ENCODE measurements at regions not wholly inside any gene's neighbourhood (a gene's known extent, or its start where the extent isn't known, plus 50 kb on each side); places are given as distances from the start of the nearest gene placed in this dataset.

DNA sequence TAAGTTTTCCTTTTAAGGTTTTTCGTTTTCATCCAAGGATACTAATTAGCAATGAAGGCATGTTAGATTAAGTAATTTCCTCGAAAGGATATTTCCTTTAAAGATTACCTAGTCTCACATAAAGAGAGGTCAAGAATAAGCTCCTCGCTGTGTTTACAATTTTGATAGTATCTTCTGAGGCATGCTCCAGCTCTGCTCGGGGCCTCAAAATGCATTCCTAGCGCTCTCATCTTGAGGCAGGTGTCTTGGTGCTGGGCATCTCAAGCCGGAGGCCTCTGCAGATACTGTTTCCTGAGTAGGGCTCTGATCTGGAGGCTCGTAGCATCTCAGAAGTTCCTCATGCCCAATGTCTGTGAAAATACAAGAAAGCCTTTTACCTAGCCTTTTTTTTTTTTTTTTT is 128.6 kb upstream of the SNX19 start:
- Histone ChIP-seq H3K4me3 (IDR thresholded peaks at IDR 0.05; ENCODE audit: insufficient read depth, low read depth, low read length) (no peak overlapping the region), H3K27me3 (ENCODE audit: insufficient read depth, low read depth) (no peaks in the 10 kb centered on the region), H3K36me3 (ENCODE audit: insufficient read depth) (no peaks in the 10 kb centered on the region), H2AFZ (ENCODE audit: low read depth) (no peak overlapping the region), H3K9ac (no peak overlapping the region), H3K4me2 (no peak overlapping the region), H3K79me2 (ENCODE audit: insufficient read depth, low read depth) (no peaks in the 10 kb centered on the region), H3K27ac (no peak overlapping the region), H3K4me1 (ENCODE audit: low read depth, poor library complexity, severe bottlenecking) (no peaks in the 10 kb centered on the region), H4K20me1 (ENCODE audit: insufficient read depth) (no peaks in the 10 kb centered on the region)
- TF ChIP-seq, protein P1, sequence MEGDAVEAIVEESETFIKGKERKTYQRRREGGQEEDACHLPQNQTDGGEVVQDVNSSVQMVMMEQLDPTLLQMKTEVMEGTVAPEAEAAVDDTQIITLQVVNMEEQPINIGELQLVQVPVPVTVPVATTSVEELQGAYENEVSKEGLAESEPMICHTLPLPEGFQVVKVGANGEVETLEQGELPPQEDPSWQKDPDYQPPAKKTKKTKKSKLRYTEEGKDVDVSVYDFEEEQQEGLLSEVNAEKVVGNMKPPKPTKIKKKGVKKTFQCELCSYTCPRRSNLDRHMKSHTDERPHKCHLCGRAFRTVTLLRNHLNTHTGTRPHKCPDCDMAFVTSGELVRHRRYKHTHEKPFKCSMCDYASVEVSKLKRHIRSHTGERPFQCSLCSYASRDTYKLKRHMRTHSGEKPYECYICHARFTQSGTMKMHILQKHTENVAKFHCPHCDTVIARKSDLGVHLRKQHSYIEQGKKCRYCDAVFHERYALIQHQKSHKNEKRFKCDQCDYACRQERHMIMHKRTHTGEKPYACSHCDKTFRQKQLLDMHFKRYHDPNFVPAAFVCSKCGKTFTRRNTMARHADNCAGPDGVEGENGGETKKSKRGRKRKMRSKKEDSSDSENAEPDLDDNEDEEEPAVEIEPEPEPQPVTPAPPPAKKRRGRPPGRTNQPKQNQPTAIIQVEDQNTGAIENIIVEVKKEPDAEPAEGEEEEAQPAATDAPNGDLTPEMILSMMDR (conservative IDR thresholded peaks at IDR 0.05; ENCODE audit: low read depth, low read length) = no peak

DNA sequence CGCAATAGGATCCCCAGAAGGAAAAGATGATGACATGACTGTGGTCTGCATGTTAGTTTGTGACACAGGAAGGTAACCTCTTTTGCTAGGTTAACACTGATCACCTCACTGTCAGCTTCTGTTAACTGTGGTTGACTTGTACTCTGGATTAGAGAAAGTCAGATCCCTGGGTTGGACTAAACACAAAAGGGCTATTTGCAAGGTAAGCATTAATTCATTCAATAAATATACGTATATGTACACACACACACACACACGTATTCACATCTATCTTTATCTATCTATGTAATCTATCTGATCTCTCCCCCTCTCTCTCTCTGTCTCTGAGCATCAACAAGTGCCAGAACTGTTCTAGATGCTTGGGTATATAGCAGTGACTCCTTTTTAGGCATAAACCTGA is 136.1 kb upstream of the SNX19 start:
- H3K27ac ChIP-seq = no peak overlapping the region
- H3K4me3 ChIP-seq (IDR thresholded peaks at IDR 0.05; ENCODE audit: insufficient read depth, low read depth, low read length) = no peak overlapping the region
- no peaks in the 10 kb centered on the region for H3K27me3 ChIP-seq (ENCODE audit: insufficient read depth, low read depth)
- H3K4me2 ChIP-seq = no peak overlapping the region
- H2AFZ ChIP-seq (ENCODE audit: low read depth) = no peak overlapping the region
- no peaks in the 10 kb centered on the region for H4K20me1 ChIP-seq (ENCODE audit: insufficient read depth)
- TF ChIP-seq, protein P1 (conservative IDR thresholded peaks at IDR 0.05; ENCODE audit: low read depth, low read length) = no peak
- H3K36me3 ChIP-seq (ENCODE audit: insufficient read depth) = no peaks in the 10 kb centered on the region
- no peak overlapping the region for H3K9ac ChIP-seq
- no peaks in the 10 kb centered on the region for H3K4me1 ChIP-seq (ENCODE audit: low read depth, poor library complexity, severe bottlenecking)
- H3K79me2 ChIP-seq (ENCODE audit: insufficient read depth, low read depth) = no peaks in the 10 kb centered on the region

DNA sequence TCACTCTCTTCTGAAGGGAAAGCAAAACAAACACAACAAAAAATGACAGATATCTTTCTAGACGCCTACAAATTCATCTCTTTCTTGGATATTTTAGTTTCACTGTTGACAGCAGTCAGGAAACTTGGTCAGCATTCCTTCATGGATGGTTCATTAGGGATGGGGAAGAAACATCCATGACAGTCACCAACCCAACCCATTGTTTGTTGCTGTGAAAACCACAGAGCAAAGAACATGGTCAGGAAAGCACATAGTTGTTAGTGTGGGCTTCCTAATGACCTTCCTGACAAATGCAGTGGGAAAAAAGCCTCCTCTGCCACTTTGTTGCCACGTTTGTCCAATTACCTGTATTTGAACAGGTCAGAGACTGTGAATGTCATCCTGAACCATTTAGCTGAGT is 139.8 kb upstream of the SNX19 start:
- Histone ChIP-seq H3K79me2 (ENCODE audit: insufficient read depth, low read depth) (no peaks in the 10 kb centered on the region), H3K4me2 (no peak overlapping the region), H3K27ac (no peak overlapping the region), H4K20me1 (ENCODE audit: insufficient read depth) (no peaks in the 10 kb centered on the region), H3K36me3 (ENCODE audit: insufficient read depth) (no peaks in the 10 kb centered on the region), H3K9ac (no peak overlapping the region), H2AFZ (ENCODE audit: low read depth) (no peak overlapping the region), H3K4me1 (ENCODE audit: low read depth, poor library complexity, severe bottlenecking) (no peaks in the 10 kb centered on the region), H3K27me3 (ENCODE audit: insufficient read depth, low read depth) (no peaks in the 10 kb centered on the region), H3K4me3 (IDR thresholded peaks at IDR 0.05; ENCODE audit: insufficient read depth, low read depth, low read length) (no peak overlapping the region)
- TF ChIP-seq, protein P1 (conservative IDR thresholded peaks at IDR 0.05; ENCODE audit: low read depth, low read length) = no peak

DNA sequence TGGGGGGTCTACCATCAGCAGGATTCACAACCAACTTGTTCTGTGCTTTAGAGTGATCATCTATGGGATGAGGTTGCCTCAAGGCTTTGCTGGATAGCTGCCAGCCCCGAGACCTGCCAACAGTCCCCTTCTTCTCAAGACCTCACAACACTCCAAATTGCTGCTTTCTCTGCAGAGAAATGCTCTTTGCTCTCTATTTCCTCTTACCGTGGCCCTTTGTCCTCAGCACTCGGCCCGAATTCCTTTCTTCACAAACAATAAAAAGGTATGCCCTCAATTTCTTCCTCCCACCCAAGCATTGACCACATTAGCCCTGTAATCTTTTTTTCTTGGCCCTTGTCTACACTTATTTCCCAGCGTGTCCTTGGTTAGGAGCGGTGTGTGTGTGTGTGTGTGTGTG is 147.4 kb upstream of the SNX19 start:
- H4K20me1 ChIP-seq (ENCODE audit: insufficient read depth) = no peaks in the 10 kb centered on the region
- TF ChIP-seq, protein P1 (conservative IDR thresholded peaks at IDR 0.05; ENCODE audit: low read depth, low read length) = no peak
- no peak overlapping the region for H3K9ac ChIP-seq
- no peaks in the 10 kb centered on the region for H3K36me3 ChIP-seq (ENCODE audit: insufficient read depth)
- no peak overlapping the region for H3K4me3 ChIP-seq (IDR thresholded peaks at IDR 0.05; ENCODE audit: insufficient read depth, low read depth, low read length)
- no peaks in the 10 kb centered on the region for H3K4me1 ChIP-seq (ENCODE audit: low read depth, poor library complexity, severe bottlenecking)
- no peaks in the 10 kb centered on the region for H3K79me2 ChIP-seq (ENCODE audit: insufficient read depth, low read depth)
- no peak overlapping the region for H3K27ac ChIP-seq
- no peak overlapping the region for H2AFZ ChIP-seq (ENCODE audit: low read depth)
- no peaks in the 10 kb centered on the region for H3K27me3 ChIP-seq (ENCODE audit: insufficient read depth, low read depth)
- no peak overlapping the region for H3K4me2 ChIP-seq
